SK-N-MC (cell line): ENCODE measurements at regions not wholly inside any gene's neighbourhood (a gene's known extent, or its start where the extent isn't known, plus 50 kb on each side); places are given as distances from the start of the nearest gene placed in this dataset.

Source experiments
- EZH2 ChIP-seq: fragments of 200-600 bp; sonication (generic); IDR thresholded peaks from one replicate; pipeline ENCODE4 v1.6.1; 2017; ENCODE audit warnings: antibody characterized with exemption
- POLR2AphosphoS5 ChIP-seq: IDR thresholded peaks from 2 replicates; pipeline ENCODE4 v1.6.1; 2012; ENCODE audit warnings: mild to moderate bottlenecking, low read depth, low read length, borderline replicate concordance

- TF ChIP-seq POLR2AphosphoS5 (no peak), EZH2 (no peak)
These were observed 63.6 kb upstream of the TNPO1 start for GRCh38 chr5:72752909-72753308.
